GM23338 (cell line): ENCODE measurements at regions not wholly inside any gene's neighbourhood (a gene's known extent, or its start where the extent isn't known, plus 50 kb on each side); places are given as distances from the start of the nearest gene placed in this dataset.

Experiments
- ATAC-seq: fragments of 200-7000 bp; cut with Tn5 transposase; 3 replicates; pipeline ENCODE4 v1.9.1; 2020
- DNase-seq: peaks from one replicate; pipeline ENCODE4 v3.0.0-alpha.2; 2015; ENCODE audit warnings: low spot score
- H2AFZ ChIP-seq: fragments of 200-600 bp; sonication (generic); 2 replicates; pipeline ENCODE4 v1.8.0; 2016; ENCODE audit warnings: antibody characterized with exemption, mild to moderate bottlenecking, moderate library complexity
- H3F3A ChIP-seq: fragments of 200-600 bp; sonication (generic); replicated peaks from 2 replicates; pipeline ENCODE4 v1.8.0; 2017; ENCODE audit warnings: antibody characterized with exemption, mixed run types, low read depth
- H3K27ac ChIP-seq: fragments of 200-600 bp; sonication (generic); 2 replicates; pipeline ENCODE4 v1.6.1; 2016; ENCODE audit warnings: low read depth
- H3K27me3 ChIP-seq: fragments of 200-600 bp; sonication (generic); 2 replicates; pipeline ENCODE4 v1.8.0; 2016; ENCODE audit warnings: mild to moderate bottlenecking, mixed run types, moderate library complexity; ENCODE audit not compliant: insufficient read depth
- H3K36me3 ChIP-seq: fragments of 200-600 bp; sonication (generic); 2 replicates; pipeline ENCODE4 v1.8.0; 2016; ENCODE audit warnings: mild to moderate bottlenecking; ENCODE audit not compliant: insufficient read depth
- H3K4me1 ChIP-seq: fragments of 200-600 bp; sonication (generic); 2 replicates; pipeline ENCODE4 v1.8.0; 2016; ENCODE audit warnings: mild to moderate bottlenecking, moderate library complexity; ENCODE audit not compliant: insufficient read depth
- H3K4me2 ChIP-seq: fragments of 200-600 bp; sonication (generic); 2 replicates; pipeline ENCODE4 v1.7.1; 2017; ENCODE audit warnings: mixed run types
- H3K4me3 ChIP-seq: fragments of 200-600 bp; sonication (generic); 2 replicates; pipeline ENCODE4 v1.6.1; 2016; ENCODE audit warnings: mixed run types
- H3K79me2 ChIP-seq: fragments of 200-600 bp; sonication (generic); replicated peaks from 2 replicates; pipeline ENCODE4 v1.8.0; 2017; ENCODE audit warnings: mild to moderate bottlenecking; ENCODE audit not compliant: insufficient read depth
- H3K9me2 ChIP-seq: fragments of 200-600 bp; sonication (generic); 2 replicates; pipeline ENCODE4 v1.8.0; 2017; ENCODE audit not compliant: insufficient read depth
- H4K20me1 ChIP-seq: fragments of 200-600 bp; sonication (generic); replicated peaks from 2 replicates; pipeline ENCODE4 v1.8.0; 2017; ENCODE audit warnings: mild to moderate bottlenecking; ENCODE audit not compliant: insufficient read depth
- H3K27ac Mint-ChIP-seq: 2 replicates; pipeline ENCODE4 v1.8.0; 2020; ENCODE audit warnings: inconsistent platforms, mild to moderate bottlenecking, moderate library complexity, mixed read lengths
- H3K27me3 Mint-ChIP-seq: 3 replicates; pipeline ENCODE4 v1.8.0; 2022; ENCODE audit warnings: low read depth, mild to moderate bottlenecking, moderate library complexity, mixed read lengths, inconsistent platforms; ENCODE audit not compliant: insufficient read depth, poor library complexity
- H3K36me3 Mint-ChIP-seq: 3 replicates; pipeline ENCODE4 v1.8.0; 2021; ENCODE audit warnings: low read depth, mild to moderate bottlenecking, inconsistent platforms, moderate library complexity, mixed read lengths
- H3K4me1 Mint-ChIP-seq: 3 replicates; pipeline ENCODE4 v1.8.0; 2020; ENCODE audit warnings: mild to moderate bottlenecking, inconsistent platforms, mixed read lengths
- H3K4me3 Mint-ChIP-seq: 3 replicates; pipeline ENCODE4 v1.8.0; 2021; ENCODE audit warnings: moderate library complexity, mild to moderate bottlenecking, inconsistent platforms, mixed read lengths
- H3K9me3 Mint-ChIP-seq: 3 replicates; pipeline ENCODE4 v1.8.0; 2020; ENCODE audit warnings: moderate library complexity, mild to moderate bottlenecking, inconsistent platforms, mixed read lengths
- NANOG ChIP-seq: IDR thresholded peaks from 2 replicates; pipeline ENCODE4 v1.6.1; 2016; ENCODE audit warnings: antibody characterized with exemption, borderline replicate concordance
- POLR2AphosphoS5 ChIP-seq: IDR thresholded peaks from 2 replicates; pipeline ENCODE4 v1.6.1; 2016; ENCODE audit warnings: antibody characterized with exemption, low read depth
- ZNF114 ChIP-seq: fragments of 250-450 bp; sonication (Bioruptor Pico); IDR thresholded peaks from 2 replicates; pipeline ENCODE4 v1.5.0; 2020; ENCODE audit warnings: mild to moderate bottlenecking, moderate library complexity
- ZNF331 ChIP-seq: fragments of 250-450 bp; sonication (Bioruptor Pico); IDR thresholded peaks from 2 replicates; pipeline ENCODE4 v1.5.0; 2020; ENCODE audit warnings: low read depth, mild to moderate bottlenecking, moderate library complexity
- TF ChIP-seq, protein P1 (sequence below): IDR thresholded peaks from 2 replicates; pipeline ENCODE4 v1.6.1; 2016; ENCODE audit warnings: antibody characterized with exemption
- TF ChIP-seq, protein P2 (sequence below): IDR thresholded peaks from one replicate; pipeline ENCODE4 v1.6.1; 2018; ENCODE audit warnings: antibody characterized with exemption; ENCODE audit not compliant: unreplicated experiment
- TF ChIP-seq, protein P3 (sequence below), 2 experiments: fragments of 200-600 bp in 1 of 2; sonication (generic) in 1 of 2; conservative IDR thresholded peaks; 2 replicates each; pipeline versions ENCODE4 v1.5.1 to v1.6.1; 2016 to 2017; ENCODE audit warnings: antibody characterized with exemption in 2 of 2, low read depth in 2 of 2, mild to moderate bottlenecking in 2 of 2, moderate library complexity in 1 of 2

DNA sequence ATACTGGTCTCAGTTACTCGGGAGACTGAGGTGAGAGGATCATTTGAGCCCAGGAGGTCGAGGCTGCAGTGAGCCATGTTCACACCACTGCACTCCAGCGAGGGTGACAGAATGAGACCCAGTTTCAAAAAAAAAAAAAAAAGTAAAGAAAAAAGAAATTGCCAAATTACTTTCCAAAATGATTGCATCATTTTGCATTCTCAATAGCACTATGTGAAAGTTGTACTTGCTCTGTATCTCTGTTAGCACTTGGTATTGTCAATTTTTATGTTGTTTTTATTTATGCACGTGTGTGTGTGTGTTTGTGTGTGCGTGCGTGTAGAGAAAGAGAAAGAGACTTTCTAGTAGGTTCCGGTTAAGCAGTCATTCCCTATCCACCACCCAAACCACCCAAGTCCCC, 328.4 kb downstream of the RAB3C start:
- Histone ChIP-seq H3K79me2 (no peaks in the 10 kb centered on the region), H3K27ac (no peak overlapping the region), H3K4me2 (no peak overlapping the region), H3K27me3 (no peaks in the 10 kb centered on the region), H3K4me3 (no peak overlapping the region), H3K4me1 (peaks cover 13% of the 10 kb centered on the region; the same call in 1 of the 2 replicates), H4K20me1 (no peaks in the 10 kb centered on the region), H3K36me3 (no peaks in the 10 kb centered on the region), H3K9me2 (no peaks in the 10 kb centered on the region; the same call in 1 of the 2 replicates), H3F3A (no peaks in the 10 kb centered on the region), H2AFZ (no peak overlapping the region)
- TF ChIP-seq, protein P1, sequence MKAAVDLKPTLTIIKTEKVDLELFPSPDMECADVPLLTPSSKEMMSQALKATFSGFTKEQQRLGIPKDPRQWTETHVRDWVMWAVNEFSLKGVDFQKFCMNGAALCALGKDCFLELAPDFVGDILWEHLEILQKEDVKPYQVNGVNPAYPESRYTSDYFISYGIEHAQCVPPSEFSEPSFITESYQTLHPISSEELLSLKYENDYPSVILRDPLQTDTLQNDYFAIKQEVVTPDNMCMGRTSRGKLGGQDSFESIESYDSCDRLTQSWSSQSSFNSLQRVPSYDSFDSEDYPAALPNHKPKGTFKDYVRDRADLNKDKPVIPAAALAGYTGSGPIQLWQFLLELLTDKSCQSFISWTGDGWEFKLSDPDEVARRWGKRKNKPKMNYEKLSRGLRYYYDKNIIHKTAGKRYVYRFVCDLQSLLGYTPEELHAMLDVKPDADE, result no peak
- TF ChIP-seq, protein P2, sequence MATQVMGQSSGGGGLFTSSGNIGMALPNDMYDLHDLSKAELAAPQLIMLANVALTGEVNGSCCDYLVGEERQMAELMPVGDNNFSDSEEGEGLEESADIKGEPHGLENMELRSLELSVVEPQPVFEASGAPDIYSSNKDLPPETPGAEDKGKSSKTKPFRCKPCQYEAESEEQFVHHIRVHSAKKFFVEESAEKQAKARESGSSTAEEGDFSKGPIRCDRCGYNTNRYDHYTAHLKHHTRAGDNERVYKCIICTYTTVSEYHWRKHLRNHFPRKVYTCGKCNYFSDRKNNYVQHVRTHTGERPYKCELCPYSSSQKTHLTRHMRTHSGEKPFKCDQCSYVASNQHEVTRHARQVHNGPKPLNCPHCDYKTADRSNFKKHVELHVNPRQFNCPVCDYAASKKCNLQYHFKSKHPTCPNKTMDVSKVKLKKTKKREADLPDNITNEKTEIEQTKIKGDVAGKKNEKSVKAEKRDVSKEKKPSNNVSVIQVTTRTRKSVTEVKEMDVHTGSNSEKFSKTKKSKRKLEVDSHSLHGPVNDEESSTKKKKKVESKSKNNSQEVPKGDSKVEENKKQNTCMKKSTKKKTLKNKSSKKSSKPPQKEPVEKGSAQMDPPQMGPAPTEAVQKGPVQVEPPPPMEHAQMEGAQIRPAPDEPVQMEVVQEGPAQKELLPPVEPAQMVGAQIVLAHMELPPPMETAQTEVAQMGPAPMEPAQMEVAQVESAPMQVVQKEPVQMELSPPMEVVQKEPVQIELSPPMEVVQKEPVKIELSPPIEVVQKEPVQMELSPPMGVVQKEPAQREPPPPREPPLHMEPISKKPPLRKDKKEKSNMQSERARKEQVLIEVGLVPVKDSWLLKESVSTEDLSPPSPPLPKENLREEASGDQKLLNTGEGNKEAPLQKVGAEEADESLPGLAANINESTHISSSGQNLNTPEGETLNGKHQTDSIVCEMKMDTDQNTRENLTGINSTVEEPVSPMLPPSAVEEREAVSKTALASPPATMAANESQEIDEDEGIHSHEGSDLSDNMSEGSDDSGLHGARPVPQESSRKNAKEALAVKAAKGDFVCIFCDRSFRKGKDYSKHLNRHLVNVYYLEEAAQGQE, result no peak
- DNase-seq (no peak), ATAC-seq (no peak)
- Mint-ChIP-seq H3K4me3 (no peak overlapping the region), H3K36me3 (peaks cover 9% of the 10 kb centered on the region; the same call in 2 of the 3 replicates), H3K9me3 (peaks cover 10% of the 10 kb centered on the region), H3K4me1 (peaks cover 14% of the 10 kb centered on the region), H3K27ac (no peak overlapping the region), H3K27me3 (peaks cover 4% of the 10 kb centered on the region)

DNA sequence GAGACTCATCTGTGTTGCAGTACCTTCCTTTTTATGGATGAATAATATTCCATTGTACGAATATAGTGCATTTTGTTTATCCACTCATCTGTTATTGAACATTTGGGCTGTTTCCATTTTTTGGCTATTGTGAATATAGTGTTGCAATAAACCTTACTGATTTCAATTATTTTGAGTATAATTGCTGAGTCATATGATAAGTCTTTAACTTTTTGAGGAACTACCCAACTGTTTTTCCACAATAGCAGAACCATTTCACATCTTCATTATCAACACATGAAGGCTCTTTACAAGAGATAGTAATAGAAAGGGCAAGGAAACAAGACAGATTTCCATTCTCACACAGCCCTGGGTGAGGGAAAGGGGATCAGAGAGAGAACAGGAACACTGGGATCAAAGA, 329.2 kb downstream of the RAB3C start:
- Mint-ChIP-seq H3K36me3 (peaks cover 8% of the 10 kb centered on the region; the same call in 2 of the 3 replicates), H3K4me3 (no peak overlapping the region), H3K27me3 (peaks cover 4% of the 10 kb centered on the region), H3K4me1 (peaks cover 15% of the 10 kb centered on the region), H3K27ac (no peak overlapping the region), H3K9me3 (peaks cover 7% of the 10 kb centered on the region)
- no peak for DNase-seq
- ATAC-seq, result no peak
- H3K4me2 ChIP-seq, result no peak overlapping the region
- H3K9me2 ChIP-seq, result no peaks in the 10 kb centered on the region; the same call in 1 of the 2 replicates
- TF ChIP-seq NANOG, result no peak
- TF ChIP-seq ZNF331 (CRISPR knock-in tag), result no peak
- no peak for TF ChIP-seq ZNF114
- no peak for TF ChIP-seq POLR2AphosphoS5
- TF ChIP-seq, protein P3, sequence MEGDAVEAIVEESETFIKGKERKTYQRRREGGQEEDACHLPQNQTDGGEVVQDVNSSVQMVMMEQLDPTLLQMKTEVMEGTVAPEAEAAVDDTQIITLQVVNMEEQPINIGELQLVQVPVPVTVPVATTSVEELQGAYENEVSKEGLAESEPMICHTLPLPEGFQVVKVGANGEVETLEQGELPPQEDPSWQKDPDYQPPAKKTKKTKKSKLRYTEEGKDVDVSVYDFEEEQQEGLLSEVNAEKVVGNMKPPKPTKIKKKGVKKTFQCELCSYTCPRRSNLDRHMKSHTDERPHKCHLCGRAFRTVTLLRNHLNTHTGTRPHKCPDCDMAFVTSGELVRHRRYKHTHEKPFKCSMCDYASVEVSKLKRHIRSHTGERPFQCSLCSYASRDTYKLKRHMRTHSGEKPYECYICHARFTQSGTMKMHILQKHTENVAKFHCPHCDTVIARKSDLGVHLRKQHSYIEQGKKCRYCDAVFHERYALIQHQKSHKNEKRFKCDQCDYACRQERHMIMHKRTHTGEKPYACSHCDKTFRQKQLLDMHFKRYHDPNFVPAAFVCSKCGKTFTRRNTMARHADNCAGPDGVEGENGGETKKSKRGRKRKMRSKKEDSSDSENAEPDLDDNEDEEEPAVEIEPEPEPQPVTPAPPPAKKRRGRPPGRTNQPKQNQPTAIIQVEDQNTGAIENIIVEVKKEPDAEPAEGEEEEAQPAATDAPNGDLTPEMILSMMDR (conservative IDR thresholded peaks at IDR 0.05; ENCODE audit: low read depth in 2 of 2), result no peak
- no peaks in the 10 kb centered on the region for H3K79me2 ChIP-seq
- peaks cover 21% of the 10 kb centered on the region; the same call in 1 of the 2 replicates for H3K4me1 ChIP-seq
- H3K27me3 ChIP-seq, result no peaks in the 10 kb centered on the region
- H4K20me1 ChIP-seq, result no peaks in the 10 kb centered on the region
- H3K27ac ChIP-seq, result no peak overlapping the region
- no peaks in the 10 kb centered on the region for H3K36me3 ChIP-seq
- no peak overlapping the region for H2AFZ ChIP-seq
- no peak overlapping the region for H3K4me3 ChIP-seq
- H3F3A ChIP-seq, result no peaks in the 10 kb centered on the region
